WTC11 (cell line): ENCODE measurements at regions not wholly inside any gene's neighbourhood (a gene's known extent, or its start where the extent isn't known, plus 50 kb on each side); places are given as distances from the start of the nearest gene placed in this dataset.
"Not testable (repeated sequence)": the region's sequence is repeated elsewhere in the genome, so short reads cannot be mapped to it uniquely, and the experiment has no call there.

ENCODE experiments used
- ATF3 ChIP-seq: sonication (generic); formaldehyde crosslinking; conservative IDR thresholded peaks from 2 replicates; pipeline ENCODE4 v1.8.1; 2022; ENCODE audit warnings: mild to moderate bottlenecking, missing genetic modification reagents
- ESRRA ChIP-seq: sonication (generic); formaldehyde crosslinking; IDR thresholded peaks from 2 replicates; pipeline ENCODE4 v1.8.1; 2022; ENCODE audit warnings: mild to moderate bottlenecking, missing genetic modification reagents, borderline replicate concordance
- FOXP4 ChIP-seq: sonication (generic); formaldehyde crosslinking; IDR thresholded peaks from 2 replicates; pipeline ENCODE4 v1.8.0; 2022; ENCODE audit warnings: mild to moderate bottlenecking, missing genetic modification reagents
- MXD4 ChIP-seq: fragments of 250-450 bp; sonication (Bioruptor Pico); IDR thresholded peaks from 2 replicates; pipeline ENCODE4 v1.8.0; 2021; ENCODE audit warnings: mild to moderate bottlenecking, moderate library complexity, borderline replicate concordance
- NFYB ChIP-seq: sonication (generic); formaldehyde crosslinking; conservative IDR thresholded peaks from 2 replicates; pipeline ENCODE4 v1.8.0; 2022; ENCODE audit warnings: low read depth, missing genetic modification reagents
- OVOL2 ChIP-seq: fragments of 250-450 bp; sonication (Bioruptor Pico); IDR thresholded peaks from 2 replicates; pipeline ENCODE4 v1.9.0; 2021; ENCODE audit warnings: mild to moderate bottlenecking, borderline replicate concordance
- USF1 ChIP-seq: sonication (generic); formaldehyde crosslinking; IDR thresholded peaks from 2 replicates; pipeline ENCODE4 v1.8.0; 2022; ENCODE audit warnings: mild to moderate bottlenecking, missing genetic modification reagents
- USF2 ChIP-seq: sonication (generic); formaldehyde crosslinking; IDR thresholded peaks from 2 replicates; pipeline ENCODE4 v1.8.1; 2023; ENCODE audit warnings: mild to moderate bottlenecking, missing genetic modification reagents, moderate library complexity
- ZBTB21 ChIP-seq: sonication (generic); formaldehyde crosslinking; IDR thresholded peaks from 2 replicates; pipeline ENCODE4 v1.8.1; 2023; ENCODE audit warnings: mild to moderate bottlenecking, missing genetic modification reagents, borderline replicate concordance
- ZNF281 ChIP-seq: sonication (generic); formaldehyde crosslinking; IDR thresholded peaks from 2 replicates; pipeline ENCODE4 v1.8.0; 2023; ENCODE audit warnings: mild to moderate bottlenecking, missing genetic modification reagents
- TF ChIP-seq, protein P1 (sequence below): sonication (generic); formaldehyde crosslinking; IDR thresholded peaks from 2 replicates; pipeline ENCODE4 v1.8.1; 2023; ENCODE audit warnings: mild to moderate bottlenecking, missing genetic modification reagents
- TF ChIP-seq, protein P2 (sequence below): fragments of 200-600 bp; IDR thresholded peaks from 2 replicates; pipeline ENCODE4 v1.8.0; 2022; ENCODE audit warnings: antibody characterized with exemption
- TF ChIP-seq, protein P3 (sequence below): sonication (generic); formaldehyde crosslinking; IDR thresholded peaks from 2 replicates; pipeline ENCODE4 v1.8.0; 2022; ENCODE audit warnings: mild to moderate bottlenecking, missing genetic modification reagents

- TF ChIP-seq, protein P1, sequence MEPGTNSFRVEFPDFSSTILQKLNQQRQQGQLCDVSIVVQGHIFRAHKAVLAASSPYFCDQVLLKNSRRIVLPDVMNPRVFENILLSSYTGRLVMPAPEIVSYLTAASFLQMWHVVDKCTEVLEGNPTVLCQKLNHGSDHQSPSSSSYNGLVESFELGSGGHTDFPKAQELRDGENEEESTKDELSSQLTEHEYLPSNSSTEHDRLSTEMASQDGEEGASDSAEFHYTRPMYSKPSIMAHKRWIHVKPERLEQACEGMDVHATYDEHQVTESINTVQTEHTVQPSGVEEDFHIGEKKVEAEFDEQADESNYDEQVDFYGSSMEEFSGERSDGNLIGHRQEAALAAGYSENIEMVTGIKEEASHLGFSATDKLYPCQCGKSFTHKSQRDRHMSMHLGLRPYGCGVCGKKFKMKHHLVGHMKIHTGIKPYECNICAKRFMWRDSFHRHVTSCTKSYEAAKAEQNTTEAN (CRISPR knock-in tag) = not testable (repeated sequence)
- not testable (repeated sequence) for TF ChIP-seq OVOL2; ZBTB21 (CRISPR knock-in tag); MXD4 (CRISPR knock-in tag); USF2 (CRISPR knock-in tag); ATF3 (CRISPR knock-in tag); NFYB (CRISPR knock-in tag); USF1; ZNF281 (CRISPR knock-in tag); ESRRA; FOXP4 (CRISPR knock-in tag)
- TF ChIP-seq, protein P2, sequence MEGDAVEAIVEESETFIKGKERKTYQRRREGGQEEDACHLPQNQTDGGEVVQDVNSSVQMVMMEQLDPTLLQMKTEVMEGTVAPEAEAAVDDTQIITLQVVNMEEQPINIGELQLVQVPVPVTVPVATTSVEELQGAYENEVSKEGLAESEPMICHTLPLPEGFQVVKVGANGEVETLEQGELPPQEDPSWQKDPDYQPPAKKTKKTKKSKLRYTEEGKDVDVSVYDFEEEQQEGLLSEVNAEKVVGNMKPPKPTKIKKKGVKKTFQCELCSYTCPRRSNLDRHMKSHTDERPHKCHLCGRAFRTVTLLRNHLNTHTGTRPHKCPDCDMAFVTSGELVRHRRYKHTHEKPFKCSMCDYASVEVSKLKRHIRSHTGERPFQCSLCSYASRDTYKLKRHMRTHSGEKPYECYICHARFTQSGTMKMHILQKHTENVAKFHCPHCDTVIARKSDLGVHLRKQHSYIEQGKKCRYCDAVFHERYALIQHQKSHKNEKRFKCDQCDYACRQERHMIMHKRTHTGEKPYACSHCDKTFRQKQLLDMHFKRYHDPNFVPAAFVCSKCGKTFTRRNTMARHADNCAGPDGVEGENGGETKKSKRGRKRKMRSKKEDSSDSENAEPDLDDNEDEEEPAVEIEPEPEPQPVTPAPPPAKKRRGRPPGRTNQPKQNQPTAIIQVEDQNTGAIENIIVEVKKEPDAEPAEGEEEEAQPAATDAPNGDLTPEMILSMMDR = not testable (repeated sequence)
- TF ChIP-seq, protein P3, sequence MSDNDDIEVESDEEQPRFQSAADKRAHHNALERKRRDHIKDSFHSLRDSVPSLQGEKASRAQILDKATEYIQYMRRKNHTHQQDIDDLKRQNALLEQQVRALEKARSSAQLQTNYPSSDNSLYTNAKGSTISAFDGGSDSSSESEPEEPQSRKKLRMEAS (CRISPR knock-in tag) = not testable (repeated sequence)
Measured at GRCh38 chr5:21483790-21484497, 1369.2 kb downstream of the CDH12 start.
